AG04450 (cell line): ENCODE measurements at regions not wholly inside any gene's neighbourhood (a gene's known extent, or its start where the extent isn't known, plus 50 kb on each side); places are given as distances from the start of the nearest gene placed in this dataset.
A peak's percentile ranks its signal among the peaks of the same experiment; 100 is the strongest.

ENCODE experiments used
- CTCF ChIA-PET: fragments of 300-600, 350-600 bp; formaldehyde crosslinking; extraction: SDS; loops from one replicate; lab custom pipeline; 2022; ENCODE audit warnings: antibody characterized with exemption, inconsistent platforms; lab: Charles Lee
- POLR2A ChIA-PET: fragments of 350-600 bp; formaldehyde crosslinking; extraction: SDS; loops from one replicate; lab custom pipeline; 2021; ENCODE audit warnings: antibody characterized with exemption, inconsistent platforms; lab: Yijun Ruan, JAX
- DNase-seq: peaks from one replicate; pipeline ENCODE4 v3.0.0-alpha.2; 2011; ENCODE audit warnings: low read depth, low spot score
- H3K27ac ChIP-seq: one replicate; pipeline ENCODE4 v1.5.1; 2012; ENCODE audit warnings: low read depth, low read length, control low read depth
- H3K27me3 ChIP-seq: one replicate; pipeline ENCODE4 v1.6.0; 2012; ENCODE audit warnings: low read length; ENCODE audit not compliant: control insufficient read depth, insufficient read depth
- H3K4me3 ChIP-seq: 2 replicates; pipeline ENCODE4 v1.5.1; 2011; ENCODE audit warnings: mild to moderate bottlenecking, low read depth, low read length, control low read depth
- H3K9me3 ChIP-seq: 2 replicates; pipeline ENCODE4 v1.5.1; 2012; ENCODE audit warnings: low read length; ENCODE audit not compliant: control insufficient read depth, insufficient read depth
- TF ChIP-seq, protein P1 (sequence below): IDR thresholded peaks from 2 replicates; pipeline ENCODE4 v1.5.1; 2011; ENCODE audit warnings: low read depth, low read length, control low read depth, inconsistent platforms

DNA sequence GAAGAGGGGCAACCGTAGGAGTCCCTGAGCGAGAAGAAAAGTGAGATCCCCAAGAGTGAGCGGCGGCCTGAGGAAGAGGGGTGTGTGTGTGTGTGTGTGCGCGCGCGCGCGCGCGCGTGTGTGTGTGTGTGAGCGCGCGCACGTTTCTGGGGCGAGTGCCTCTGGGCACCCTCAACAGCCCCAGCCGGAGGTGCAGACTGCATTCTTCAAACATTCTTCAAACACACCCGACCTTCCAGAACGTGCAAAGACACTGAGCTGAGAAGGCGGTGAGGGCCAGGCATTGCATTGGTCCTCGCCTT is 76.2 kb upstream of the FOXP4 start:
- CTCF ChIA-PET, result interaction anchor here (0.5 to 1.0 kb wide), 2 partner anchors 45 to 181 kb away, joined by 3 read pairs; no protein-coding TSS in a partner anchor
- Histone ChIP-seq H3K27ac (no peak overlapping the region), H3K4me3 (peak overlapping the region; percentile 29), H3K9me3 (no peaks in the 10 kb centered on the region; the same call in 1 of the 2 replicates), H3K27me3 (no peaks in the 10 kb centered on the region)
- DNase-seq, result no peak
- POLR2A ChIA-PET, result interaction anchor here (0.7 to 1.2 kb wide), 2 partner anchors 8 to 243 kb away, joined by 3 read pairs; no protein-coding TSS in a partner anchor
- TF ChIP-seq, protein P1, sequence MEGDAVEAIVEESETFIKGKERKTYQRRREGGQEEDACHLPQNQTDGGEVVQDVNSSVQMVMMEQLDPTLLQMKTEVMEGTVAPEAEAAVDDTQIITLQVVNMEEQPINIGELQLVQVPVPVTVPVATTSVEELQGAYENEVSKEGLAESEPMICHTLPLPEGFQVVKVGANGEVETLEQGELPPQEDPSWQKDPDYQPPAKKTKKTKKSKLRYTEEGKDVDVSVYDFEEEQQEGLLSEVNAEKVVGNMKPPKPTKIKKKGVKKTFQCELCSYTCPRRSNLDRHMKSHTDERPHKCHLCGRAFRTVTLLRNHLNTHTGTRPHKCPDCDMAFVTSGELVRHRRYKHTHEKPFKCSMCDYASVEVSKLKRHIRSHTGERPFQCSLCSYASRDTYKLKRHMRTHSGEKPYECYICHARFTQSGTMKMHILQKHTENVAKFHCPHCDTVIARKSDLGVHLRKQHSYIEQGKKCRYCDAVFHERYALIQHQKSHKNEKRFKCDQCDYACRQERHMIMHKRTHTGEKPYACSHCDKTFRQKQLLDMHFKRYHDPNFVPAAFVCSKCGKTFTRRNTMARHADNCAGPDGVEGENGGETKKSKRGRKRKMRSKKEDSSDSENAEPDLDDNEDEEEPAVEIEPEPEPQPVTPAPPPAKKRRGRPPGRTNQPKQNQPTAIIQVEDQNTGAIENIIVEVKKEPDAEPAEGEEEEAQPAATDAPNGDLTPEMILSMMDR, result no peak

DNA sequence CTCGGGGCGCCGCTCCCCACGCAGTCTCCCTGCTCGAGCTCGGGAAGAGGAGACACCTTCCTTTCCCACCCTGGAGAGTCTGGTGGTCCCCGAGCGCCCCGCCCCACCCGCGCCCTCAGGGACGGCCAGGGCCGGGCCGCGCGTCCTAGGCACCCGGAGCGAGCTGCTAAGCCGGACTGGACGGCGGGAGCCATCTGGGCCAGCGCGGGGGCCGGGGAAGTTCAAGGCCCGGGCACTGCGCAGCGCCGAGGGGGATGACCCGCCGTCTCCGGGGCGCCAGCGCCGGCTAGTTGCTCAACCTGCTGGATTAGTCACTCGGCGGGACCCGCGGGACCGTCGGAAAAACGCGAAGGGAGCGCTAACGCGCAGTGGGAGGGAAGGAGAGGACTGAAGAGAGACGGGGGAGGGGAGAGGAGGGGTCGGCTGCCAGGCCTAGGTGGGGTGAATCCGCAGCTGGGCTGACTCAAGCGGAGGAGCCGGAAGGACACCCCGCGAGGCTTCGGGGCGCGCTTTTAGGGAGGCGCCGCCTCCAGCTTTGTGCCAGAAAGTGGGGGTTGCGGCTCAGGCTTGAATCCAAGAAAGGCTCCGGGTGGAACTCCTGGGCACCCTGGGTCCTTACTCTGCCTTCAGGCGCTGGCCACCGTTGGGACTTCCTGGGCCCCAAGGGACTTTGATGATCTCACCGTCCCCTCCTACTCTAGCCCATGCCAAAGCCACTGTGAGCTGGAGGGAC is 75.7 kb upstream of the FOXP4 start:
- POLR2A ChIA-PET, result interaction anchor here (1.2 kb wide), 1 partner anchor 9 kb away, joined by 3 read pairs; no protein-coding TSS in a partner anchor
- CTCF ChIA-PET, result interaction anchor here (1.0 kb wide), 1 partner anchor 45 kb away, joined by 3 read pairs; no protein-coding TSS in a partner anchor
- no peak overlapping the region for H3K27ac ChIP-seq
- H3K27me3 ChIP-seq, result no peaks in the 10 kb centered on the region
- DNase-seq, result no peak
- TF ChIP-seq, protein P1, result no peak
- peak overlapping the region; percentile 5; the same call in 1 of the 2 replicates for H3K4me3 ChIP-seq
- H3K9me3 ChIP-seq, result no peaks in the 10 kb centered on the region; the same call in 1 of the 2 replicates

DNA sequence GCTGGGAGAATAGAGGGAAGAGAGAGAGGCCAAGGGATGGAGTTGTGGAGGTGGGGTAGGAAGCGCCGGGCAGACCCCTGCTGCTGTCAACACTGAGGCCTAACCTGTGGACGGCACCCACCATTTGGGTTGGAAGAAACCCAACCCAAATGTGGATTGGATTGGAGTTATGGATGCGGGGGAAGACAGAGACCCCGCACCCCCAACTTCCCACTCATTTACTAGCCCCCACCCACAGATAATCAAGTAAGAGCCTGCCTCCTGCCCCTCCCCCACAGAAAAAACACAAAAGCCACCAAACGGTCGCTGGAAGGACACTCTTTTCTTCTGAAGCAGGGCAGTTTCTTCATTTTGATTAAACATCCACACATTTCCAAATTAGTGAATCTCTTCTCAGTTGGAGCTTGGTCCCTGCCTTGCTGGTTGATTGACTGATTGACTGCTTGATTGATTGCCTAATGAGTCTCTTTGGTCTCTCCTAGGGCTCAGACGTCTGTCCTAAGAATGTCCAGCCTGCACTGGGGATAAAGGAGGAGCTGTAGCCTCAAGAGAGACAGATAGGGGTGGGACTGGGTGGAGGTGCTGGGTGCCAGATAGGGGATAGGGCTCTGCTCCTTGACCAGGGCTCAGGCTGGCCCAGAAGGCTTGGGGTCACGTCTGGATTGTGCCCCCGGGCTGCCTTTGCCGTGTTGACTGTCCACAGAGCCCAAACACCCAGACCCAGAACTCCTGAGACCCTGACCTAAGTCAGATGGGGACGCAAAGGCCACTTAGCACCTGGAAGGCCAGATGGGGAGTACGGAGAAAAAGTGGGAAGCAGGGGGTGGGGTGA is 74.9 kb upstream of the FOXP4 start:
- POLR2A ChIA-PET, result no interaction called here
- CTCF ChIA-PET, result interaction anchor here (1.2 kb wide), 1 partner anchor 7 kb away, joined by 5 read pairs; no protein-coding TSS in a partner anchor
- TF ChIP-seq, protein P1, result no peak
- H3K9me3 ChIP-seq, result no peaks in the 10 kb centered on the region; the same call in 1 of the 2 replicates
- no peak for DNase-seq
- H3K4me3 ChIP-seq, result no peak overlapping the region
- H3K27me3 ChIP-seq, result no peaks in the 10 kb centered on the region
- no peak overlapping the region for H3K27ac ChIP-seq

DNA sequence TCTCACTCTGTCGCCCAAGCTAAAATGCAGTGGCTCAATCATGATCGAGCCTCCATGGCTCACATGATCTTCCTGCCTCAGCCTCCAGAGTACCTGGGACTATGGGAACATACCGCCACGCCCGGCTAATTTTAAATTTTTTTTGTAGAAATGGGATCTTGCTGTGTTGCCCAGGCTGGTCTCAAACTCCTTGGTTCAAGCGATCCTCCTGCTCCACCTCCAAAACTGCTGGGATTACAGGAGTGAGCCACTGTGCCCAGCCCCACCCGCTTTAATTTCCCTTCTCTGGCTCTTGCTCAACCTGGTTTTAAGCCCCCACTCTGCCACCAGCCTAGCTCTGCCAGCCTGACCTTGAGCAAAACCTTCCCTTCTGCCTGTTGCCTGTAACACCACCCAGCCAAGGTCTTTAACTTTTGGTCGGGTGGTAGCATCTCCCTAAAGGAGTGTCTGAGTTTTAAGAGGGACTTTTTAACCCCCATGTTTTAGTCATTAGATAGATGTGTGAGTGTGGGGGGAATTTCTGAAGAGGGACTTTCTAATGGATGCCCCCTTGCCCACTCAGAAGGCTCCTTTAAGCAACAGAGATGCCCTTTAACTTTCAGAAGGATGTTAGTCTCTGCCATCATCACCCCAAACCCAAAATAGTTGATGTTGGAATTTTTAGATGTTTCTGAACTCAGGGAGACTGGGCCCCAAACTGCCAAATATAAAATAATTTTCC is 71.8 kb upstream of the FOXP4 start:
- CTCF ChIA-PET, result no interaction called here
- TF ChIP-seq, protein P1, result no peak
- Histone ChIP-seq H3K9me3 (no peaks in the 10 kb centered on the region; the same call in 1 of the 2 replicates), H3K27ac (no peak overlapping the region), H3K4me3 (no peak overlapping the region), H3K27me3 (no peaks in the 10 kb centered on the region)
- no peak for DNase-seq
- POLR2A ChIA-PET, result no interaction called here
